Activated T-cell treated with anti-CD3 and anti-CD28 coated beads, Interleukin-2, amount 50 U/mL, for 1 hour (primary cell): ENCODE measurements at regions not wholly inside any gene's neighbourhood (a gene's known extent, or its start where the extent isn't known, plus 50 kb on each side); places are given as distances from the start of the nearest gene placed in this dataset.

ENCODE experiments used
- DNase-seq: peaks from one replicate; pipeline ENCODE4 v3.0.0-alpha.2; 2020

DNA sequence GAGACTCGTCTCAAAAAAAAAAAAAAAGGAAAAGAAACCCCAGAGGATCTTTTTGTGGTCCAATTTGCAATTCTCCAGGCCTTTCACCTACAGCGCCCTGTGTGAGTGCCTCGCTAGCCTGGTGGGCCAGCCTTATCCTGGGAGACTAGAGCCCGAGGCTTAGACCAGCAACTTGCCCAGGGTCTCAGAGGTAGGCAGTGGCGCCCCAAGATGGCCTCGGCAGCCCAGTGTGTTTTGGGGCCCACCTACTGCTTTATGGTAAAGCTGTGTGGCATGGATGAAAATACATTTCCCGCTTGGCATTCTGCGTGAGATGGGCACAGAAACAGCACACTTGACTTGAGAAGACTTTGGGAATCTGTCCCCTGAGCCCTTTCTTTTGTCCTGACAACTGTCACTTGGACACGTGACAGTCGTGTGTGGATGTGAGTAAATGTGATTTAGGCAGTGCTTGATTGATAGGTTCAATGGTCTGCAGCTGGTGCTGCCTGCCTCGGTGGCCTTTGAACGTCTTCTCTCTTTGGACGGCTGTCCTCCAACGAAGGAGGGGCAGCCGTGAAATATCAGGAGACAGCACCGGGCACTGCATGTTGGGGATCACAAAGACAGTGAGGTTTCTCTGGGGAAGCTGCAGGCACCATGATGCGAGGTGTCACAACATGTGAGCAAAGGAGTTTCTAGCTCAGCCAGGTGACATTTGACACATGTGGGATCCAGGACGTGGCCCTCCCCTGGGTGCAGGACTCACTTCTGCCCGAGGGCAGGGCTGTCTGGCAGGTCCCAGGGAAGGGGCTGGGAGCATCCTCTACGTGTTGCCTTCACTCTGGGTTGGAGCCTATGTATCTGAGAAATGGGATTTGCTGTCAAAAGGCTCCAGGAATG is 209.5 kb upstream of the TWIST2 start:
- DNase-seq: no peak

DNA sequence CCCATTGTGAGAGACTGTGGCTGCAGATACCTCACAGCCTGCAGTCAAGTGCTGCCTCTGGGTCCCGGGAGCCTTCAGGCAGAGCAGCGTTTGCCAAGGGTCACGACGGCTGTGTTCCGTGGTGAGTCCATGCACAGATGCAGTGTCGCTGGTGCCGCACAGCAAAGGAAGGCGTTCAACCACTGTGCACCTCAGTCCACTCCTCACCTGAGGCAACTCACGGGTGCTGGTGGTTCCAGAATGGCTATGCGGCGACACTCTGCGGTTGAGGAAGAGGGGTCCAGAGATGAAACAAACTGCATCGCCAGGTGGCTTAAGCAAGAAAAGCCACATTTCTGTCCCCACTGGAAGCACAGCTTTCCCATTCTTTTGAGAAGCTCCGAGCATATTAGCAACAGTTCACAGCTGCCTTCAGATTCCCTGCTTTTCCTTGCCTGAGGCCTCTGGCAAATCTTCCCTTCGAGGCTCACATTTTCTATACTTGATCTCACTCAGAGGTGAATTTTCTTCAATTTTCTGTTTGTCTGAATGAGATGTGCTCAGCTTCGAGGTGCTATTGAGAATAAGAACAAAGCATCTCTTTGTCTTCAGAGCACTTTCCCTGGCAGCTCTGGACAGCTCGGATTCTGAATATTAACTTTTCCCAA is 208.8 kb upstream of the TWIST2 start:
- no peak for DNase-seq

- no peak for DNase-seq
These were observed 207.4 kb upstream of the TWIST2 start for GRCh38 chr2:238640486-238640885.

- no peak for DNase-seq
These were observed 204.9 kb upstream of the TWIST2 start for GRCh38 chr2:238642973-238643372.

DNA sequence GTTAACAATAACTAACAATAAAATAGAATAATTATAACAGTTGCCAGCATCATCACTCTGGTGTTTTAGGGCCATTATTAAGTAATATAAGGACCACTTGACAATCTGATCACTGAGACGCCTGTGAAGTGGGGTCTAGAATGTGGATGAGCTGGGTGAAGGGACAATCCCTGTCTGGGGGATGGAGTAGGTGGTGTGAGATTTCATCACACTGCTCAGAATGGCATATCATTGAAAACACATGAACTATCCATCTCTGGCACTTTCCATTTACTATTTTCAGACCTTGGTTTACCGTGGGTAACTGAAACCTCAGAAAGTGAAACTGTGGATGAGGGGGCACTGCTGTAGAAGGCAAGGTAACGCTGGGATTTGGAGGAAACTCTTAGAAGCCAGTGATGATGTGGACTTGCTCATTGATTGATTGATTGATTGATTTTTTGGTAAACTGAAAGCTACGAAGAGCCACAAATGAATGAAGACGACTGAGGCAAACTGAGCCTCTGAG is 204.4 kb upstream of the TWIST2 start:
- DNase-seq: no peak

GRCh38 chr2:238644095-238645081 is 203.5 kb upstream of the TWIST2 start:
- no peak for DNase-seq

DNA sequence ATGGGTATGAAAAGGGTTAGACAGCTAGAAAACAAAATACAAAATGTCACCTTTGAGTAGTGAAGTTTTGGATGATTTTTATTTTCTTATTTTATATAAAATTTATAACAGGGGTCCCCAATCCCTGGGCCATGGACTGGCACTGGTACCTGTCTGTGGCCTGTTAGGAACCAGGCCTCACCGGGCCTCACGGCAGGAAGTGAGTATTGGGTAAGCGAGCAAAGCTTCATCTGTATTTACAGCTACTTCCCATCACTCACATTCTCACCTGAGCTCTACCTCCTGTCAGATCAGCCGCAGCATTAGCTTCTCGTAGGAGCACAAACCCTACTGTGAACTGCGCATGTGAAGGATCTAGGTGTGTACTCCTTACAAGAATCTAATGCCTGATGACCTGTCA is 202.8 kb upstream of the TWIST2 start:
- no peak for DNase-seq

DNA sequence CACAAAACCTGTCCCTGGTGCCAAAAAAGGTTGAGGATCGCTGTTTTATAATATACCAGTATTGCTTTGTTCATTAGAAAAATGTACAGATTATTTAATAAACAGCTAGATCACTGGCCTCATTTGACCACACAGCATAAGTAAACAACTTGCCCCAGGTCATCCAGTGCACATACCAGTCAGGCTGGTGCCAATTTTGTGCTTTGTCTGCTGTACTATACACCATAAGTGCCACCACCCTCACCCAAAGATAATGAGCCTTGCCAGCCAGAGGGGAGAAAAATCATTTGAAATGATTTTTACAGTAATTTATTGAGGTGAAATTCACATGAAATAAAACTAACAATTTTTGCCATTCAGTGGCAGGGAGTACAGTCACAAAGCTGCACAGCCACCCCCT is 202.2 kb upstream of the TWIST2 start:
- DNase-seq: no peak

GRCh38 chr2:238646281-238646680 is 201.6 kb upstream of the TWIST2 start:
- DNase-seq: no peak

GRCh38 chr2:238646803-238647202 is 201.1 kb upstream of the TWIST2 start:
- DNase-seq: no peak

- no peak for DNase-seq
These were observed 198.8 kb upstream of the TWIST2 start for GRCh38 chr2:238649123-238649522.

GRCh38 chr2:238649936-238650518 is 197.9 kb upstream of the TWIST2 start:
- no peak for DNase-seq

DNA sequence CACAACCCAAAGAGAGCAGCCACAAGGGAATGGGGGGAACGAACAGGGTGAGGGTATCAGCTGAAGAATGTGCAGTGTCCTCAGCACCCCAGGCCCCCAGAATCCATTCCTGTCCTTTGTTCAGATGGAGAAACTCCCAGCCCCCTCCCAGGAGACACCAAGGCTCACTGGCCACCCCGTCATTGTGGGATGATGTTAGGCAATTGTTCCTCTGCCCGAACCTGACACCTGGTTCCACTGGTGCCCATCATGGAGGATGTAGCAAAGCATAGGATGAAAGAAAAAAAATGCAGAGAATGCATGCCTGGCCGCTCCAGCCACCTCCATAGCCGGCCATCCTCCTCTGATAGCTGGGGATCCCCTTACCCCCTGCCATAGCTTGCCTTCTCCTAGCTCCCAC is 197.3 kb upstream of the TWIST2 start:
- no peak for DNase-seq

- no peak for DNase-seq
These were observed 196.4 kb upstream of the TWIST2 start for GRCh38 chr2:238651306-238652052.

DNA sequence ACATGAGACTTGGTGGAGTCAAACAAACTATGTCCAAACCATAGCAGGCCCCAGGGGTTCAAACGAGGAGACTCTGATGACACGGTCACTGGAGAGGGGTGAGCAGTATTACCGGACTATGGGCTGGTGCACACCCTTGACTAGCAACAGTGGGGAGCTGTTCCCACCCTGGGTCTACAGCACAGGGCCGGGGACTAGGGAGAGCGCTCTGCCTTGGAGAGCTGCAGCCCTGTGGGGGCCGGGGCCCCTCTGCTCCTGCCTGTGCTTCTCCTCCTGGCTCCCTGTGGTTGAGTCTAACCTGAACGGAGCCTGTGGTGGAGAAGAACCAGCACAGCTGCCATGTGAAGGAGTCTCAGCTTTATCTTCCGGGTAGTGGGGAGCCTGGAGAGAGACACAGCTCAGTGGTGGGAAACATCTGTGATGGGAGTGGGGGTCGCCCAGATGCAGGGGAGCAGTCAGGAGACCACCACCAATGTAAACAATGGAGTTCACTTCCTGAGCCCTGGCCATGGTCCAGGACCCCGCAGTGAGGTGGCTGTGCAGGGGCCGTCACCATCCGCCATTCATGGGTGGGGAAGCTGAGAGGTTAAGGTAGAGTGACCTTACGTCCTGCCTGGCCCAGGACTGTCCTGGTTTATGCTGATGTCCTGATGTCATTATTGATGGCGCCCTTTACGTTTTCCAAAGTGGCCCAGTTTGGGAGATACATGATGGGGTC is 195.7 kb upstream of the TWIST2 start:
- DNase-seq: no peak

DNA sequence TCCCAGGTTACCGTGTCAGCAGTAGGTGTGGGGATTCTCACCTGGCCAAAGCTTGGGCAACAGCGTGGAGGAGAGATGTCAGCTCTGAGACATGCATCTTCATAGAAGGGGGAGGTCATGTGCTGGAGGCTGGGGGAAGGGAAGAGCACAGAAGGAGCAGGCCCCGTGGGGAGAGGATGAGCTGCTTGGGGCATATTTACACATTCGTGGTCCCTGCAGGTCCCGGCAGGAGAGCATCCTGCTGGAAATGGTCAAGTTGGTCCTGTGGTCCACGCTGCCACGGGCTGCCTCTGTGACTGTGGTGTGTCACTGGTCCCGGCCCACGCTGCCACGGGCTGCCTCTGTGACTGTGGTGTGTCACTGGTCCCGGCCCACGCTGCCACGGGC is 195.1 kb upstream of the TWIST2 start:
- DNase-seq: no peak

DNA sequence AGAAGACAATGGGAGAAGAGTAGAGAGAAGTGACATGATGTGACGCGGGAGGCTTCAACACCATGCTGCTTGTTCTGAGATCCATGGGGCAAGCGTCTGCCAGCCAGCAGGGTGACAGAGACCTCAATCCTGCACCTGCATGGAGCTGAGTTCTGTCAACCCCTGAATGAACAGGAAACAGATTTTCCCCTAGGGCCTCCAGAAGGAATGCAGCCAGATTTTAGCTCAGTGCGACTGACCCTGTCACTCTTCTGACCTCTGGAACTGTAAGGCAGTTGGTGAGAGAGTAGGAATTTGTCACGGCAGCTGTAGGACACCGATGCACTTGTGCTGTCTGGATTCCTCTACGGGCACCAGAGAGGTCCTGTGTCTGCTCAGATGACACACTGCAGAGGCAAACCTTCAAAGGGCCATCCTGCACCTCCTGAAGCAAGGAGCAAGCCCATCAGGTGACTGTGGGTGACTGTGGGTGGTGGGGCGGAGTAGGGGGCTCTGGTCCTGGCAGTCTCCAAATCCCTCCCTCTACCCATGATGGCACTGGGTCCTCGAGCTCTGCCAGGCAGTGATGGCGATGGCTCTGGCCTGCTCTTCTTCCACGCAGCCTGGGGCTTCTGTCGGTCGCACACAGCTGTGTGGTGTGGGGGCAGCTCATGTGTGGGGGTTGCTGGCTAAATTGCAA is 194.3 kb upstream of the TWIST2 start:
- no peak for DNase-seq

GRCh38 chr2:238654479-238655197 is 193.2 kb upstream of the TWIST2 start:
- DNase-seq: no peak

GRCh38 chr2:238655198-238655860 is 192.6 kb upstream of the TWIST2 start:
- DNase-seq: no peak
